H9 (cell line): ENCODE measurements at regions not wholly inside any gene's neighbourhood (a gene's known extent, or its start where the extent isn't known, plus 50 kb on each side); places are given as distances from the start of the nearest gene placed in this dataset.

Experiments used
- DNase-seq: peaks from one replicate; pipeline ENCODE4 v3.0.0-alpha.2; 2017
- H2AFZ ChIP-seq: one replicate; pipeline ENCODE4 v1.6.1; 2013; ENCODE audit warnings: mild to moderate bottlenecking, low read length, control low read depth, moderate library complexity
- H2AK5ac ChIP-seq: 2 replicates; pipeline ENCODE4 v1.6.1; 2013; ENCODE audit warnings: low read length, control low read depth, mixed read lengths; ENCODE audit not compliant: insufficient read length
- H2BK120ac ChIP-seq: one replicate; pipeline ENCODE4 v1.6.1; 2013; ENCODE audit warnings: low read depth, mild to moderate bottlenecking, low read length, control low read depth, inconsistent platforms; ENCODE audit not compliant: poor library complexity, severe bottlenecking
- H2BK12ac ChIP-seq: 2 replicates; pipeline ENCODE4 v1.6.1; 2013; ENCODE audit warnings: low read length, control low read depth, mixed read lengths, low read depth; ENCODE audit not compliant: insufficient read length
- H2BK15ac ChIP-seq: 2 replicates; pipeline ENCODE4 v1.6.1; 2013; ENCODE audit warnings: low read depth, low read length, control low read depth
- H2BK20ac ChIP-seq: one replicate; pipeline ENCODE4 v1.6.1; 2013; ENCODE audit warnings: low read depth, mild to moderate bottlenecking, low read length, control low read depth, inconsistent platforms; ENCODE audit not compliant: poor library complexity, severe bottlenecking
- H2BK5ac ChIP-seq: 2 replicates; pipeline ENCODE4 v1.6.1; 2013; ENCODE audit warnings: low read length, control low read depth, mixed read lengths; ENCODE audit not compliant: insufficient read length
- H3K14ac ChIP-seq: 2 replicates; pipeline ENCODE4 v1.6.1; 2013; ENCODE audit warnings: low read length, control low read depth; ENCODE audit not compliant: insufficient read depth
- H3K18ac ChIP-seq: 2 replicates; pipeline ENCODE4 v1.6.1; 2013; ENCODE audit warnings: low read depth, mild to moderate bottlenecking, mixed read lengths, low read length, control low read depth; ENCODE audit not compliant: insufficient read length
- H3K23ac ChIP-seq: 2 replicates; pipeline ENCODE4 v1.6.1; 2013; ENCODE audit warnings: low read length, control low read depth, mixed read lengths, low read depth; ENCODE audit not compliant: insufficient read length
- H3K23me2 ChIP-seq: 2 replicates; pipeline ENCODE4 v1.6.1; 2013; ENCODE audit warnings: low read depth, mild to moderate bottlenecking, mixed read lengths, low read length, control low read depth; ENCODE audit not compliant: insufficient read length, poor library complexity, severe bottlenecking
- H3K27ac ChIP-seq: 2 replicates; pipeline ENCODE4 v1.5.1; 2013; ENCODE audit warnings: low read length, control low read depth, mixed read lengths, low read depth; ENCODE audit not compliant: insufficient read length
- H3K27me3 ChIP-seq: 2 replicates; pipeline ENCODE4 v1.6.1; 2013; ENCODE audit warnings: low read length, control low read depth, inconsistent platforms; ENCODE audit not compliant: insufficient read depth
- H3K4ac ChIP-seq: 2 replicates; pipeline ENCODE4 v1.6.1; 2013; ENCODE audit warnings: low read depth, mild to moderate bottlenecking, control low read depth, inconsistent platforms, low read length, moderate library complexity
- H3K4me1 ChIP-seq: 2 replicates; pipeline ENCODE4 v1.6.1; 2013; ENCODE audit warnings: low read length, control low read depth, inconsistent platforms; ENCODE audit not compliant: insufficient read depth
- H3K4me2 ChIP-seq: 2 replicates; pipeline ENCODE4 v1.6.1; 2013; ENCODE audit warnings: low read length, control low read depth, mixed read lengths; ENCODE audit not compliant: insufficient read length, insufficient read depth
- H3K56ac ChIP-seq: 2 replicates; pipeline ENCODE4 v1.6.1; 2013; ENCODE audit warnings: low read depth, mild to moderate bottlenecking, mixed read lengths, low read length, control low read depth; ENCODE audit not compliant: insufficient read length
- H3K79me1 ChIP-seq: 2 replicates; pipeline ENCODE4 v1.6.1; 2013; ENCODE audit warnings: low read depth, mild to moderate bottlenecking, moderate library complexity, low read length, control low read depth, inconsistent platforms; ENCODE audit not compliant: insufficient read depth, poor library complexity, severe bottlenecking
- H3K79me2 ChIP-seq: 2 replicates; pipeline ENCODE4 v1.6.1; 2013; ENCODE audit warnings: low read length, control low read depth, inconsistent platforms; ENCODE audit not compliant: insufficient read depth
- H3K9ac ChIP-seq: 2 replicates; pipeline ENCODE4 v1.6.1; 2013; ENCODE audit warnings: low read length, control low read depth, mixed read lengths; ENCODE audit not compliant: insufficient read length; ENCODE audit errors: extremely low read depth
- H3K9me3 ChIP-seq: one replicate; pipeline ENCODE4 v1.6.1; 2013; ENCODE audit warnings: low read depth, low read length, inconsistent platforms; ENCODE audit not compliant: control insufficient read depth
- H3T11ph ChIP-seq: one replicate; pipeline ENCODE4 v1.6.1; 2013; ENCODE audit warnings: mild to moderate bottlenecking, low read length, control low read depth, inconsistent platforms
- H4K20me1 ChIP-seq: one replicate; pipeline ENCODE4 v1.6.1; 2013; ENCODE audit not compliant: control insufficient read depth, insufficient read length, insufficient read depth
- H4K5ac ChIP-seq: 2 replicates; pipeline ENCODE4 v1.6.1; 2013; ENCODE audit warnings: low read depth, mild to moderate bottlenecking, mixed read lengths, low read length, control low read depth; ENCODE audit not compliant: insufficient read length
- H4K8ac ChIP-seq: replicated peaks from 2 replicates; pipeline ENCODE4 v1.6.1; 2013; ENCODE audit warnings: low read length, control low read depth, mixed read lengths, low read depth; ENCODE audit not compliant: insufficient read length
- H4K91ac ChIP-seq: 2 replicates; pipeline ENCODE4 v1.6.1; 2013; ENCODE audit warnings: low read depth, mild to moderate bottlenecking, moderate library complexity, mixed read lengths, low read length, control low read depth; ENCODE audit not compliant: insufficient read length
- H3K27ac Mint-ChIP-seq, 3 experiments: 2 replicates in 2 of 3; 3 replicates in 1 of 3; pipeline ENCODE4 v1.8.0; 2020 to 2021; ENCODE audit warnings: mixed read lengths in 3 of 3, mild to moderate bottlenecking in 1 of 3, moderate library complexity in 1 of 3
- H3K27me3 Mint-ChIP-seq: 2 replicates; pipeline ENCODE4 v1.8.0; 2021; ENCODE audit warnings: low read depth, mild to moderate bottlenecking, moderate library complexity, mixed read lengths
- H3K36me3 Mint-ChIP-seq, 3 experiments: 2 replicates in 2 of 3; 3 replicates in 1 of 3; pipeline ENCODE4 v1.8.0; 2020 to 2021; ENCODE audit warnings: low read depth in 3 of 3, mixed read lengths in 3 of 3; ENCODE audit not compliant: insufficient read depth in 1 of 3
- H3K4me1 Mint-ChIP-seq, 2 experiments: 2 replicates each; pipeline ENCODE4 v1.8.0; 2020; ENCODE audit warnings: mixed read lengths in 2 of 2
- H3K4me3 Mint-ChIP-seq, 2 experiments: 2 replicates in 1 of 2; 3 replicates in 1 of 2; pipeline ENCODE4 v1.8.0; 2020 to 2021; ENCODE audit warnings: mild to moderate bottlenecking in 2 of 2, mixed read lengths in 2 of 2, moderate library complexity in 1 of 2
- H3K9me3 Mint-ChIP-seq, 2 experiments: 2 replicates in 1 of 2; 3 replicates in 1 of 2; pipeline ENCODE4 v1.8.0; 2020; ENCODE audit warnings: mild to moderate bottlenecking in 2 of 2, mixed read lengths in 2 of 2, moderate library complexity in 1 of 2
- CTCF ChIP-seq: fragments of 200-600 bp; sonication (generic); conservative IDR thresholded peaks from 3 replicates; pipeline ENCODE4 v1.8.0; 2021; ENCODE audit warnings: antibody characterized with exemption, mild to moderate bottlenecking
- WGBS: extraction: QIAGEN DNeasy Blood & Tissue Kit; methylation state at CpG from one replicate; pipeline ENCODE4 v1.1.7; 2013; ENCODE audit warnings: missing lambda C conversion rate, low lambda C conversion rate, mixed read lengths; ENCODE audit not compliant: insufficient read length; ENCODE audit errors: extremely low coverage; 5-methylcytosine and 5-hydroxymethylcytosine counted together

GRCh38 chr6:167704396-167704901 lies 122.3 kb upstream of the AFDN start:
- H3K27me3 ChIP-seq = no peaks in the 10 kb centered on the region
- H2BK120ac ChIP-seq = no peak overlapping the region
- no peaks in the 10 kb centered on the region for H3K4me1 ChIP-seq
- Mint-ChIP-seq H3K9me3 (no peaks in the 10 kb centered on the region), H3K27me3 (peaks cover 2% of the 10 kb centered on the region; the same call in 1 of the 2 replicates), H3K36me3 (no peaks in the 10 kb centered on the region), H3K27ac (no peak overlapping the region), H3K4me3 (no peak overlapping the region), H3K4me1 (peaks cover 11 to 15% of the 10 kb centered on the region in 2 experiments)
- H3K18ac ChIP-seq = no peak overlapping the region
- H3K4ac ChIP-seq = no peak overlapping the region
- no peak overlapping the region for H3K27ac ChIP-seq
- H4K20me1 ChIP-seq = no peaks in the 10 kb centered on the region
- H2AFZ ChIP-seq = no peak overlapping the region
- no peak overlapping the region for H2BK12ac ChIP-seq
- H3K56ac ChIP-seq = no peak overlapping the region
- H3K79me1 ChIP-seq = no peaks in the 10 kb centered on the region
- no peak overlapping the region for H3T11ph ChIP-seq
- no peak overlapping the region for H4K91ac ChIP-seq
- DNase-seq = peak; percentile 20
- H3K23me2 ChIP-seq = no peaks in the 10 kb centered on the region
- H2BK20ac ChIP-seq = no peak overlapping the region
- WGBS = no CpG with 5 or more reads among the region's 12 CpGs
- H2BK5ac ChIP-seq = no peak overlapping the region
- no peak overlapping the region for H3K4me2 ChIP-seq
- no peak overlapping the region for H4K5ac ChIP-seq
- no peaks in the 10 kb centered on the region for H3K79me2 ChIP-seq
- H2AK5ac ChIP-seq = no peak overlapping the region
- H3K14ac ChIP-seq = no peak overlapping the region
- H2BK15ac ChIP-seq = no peak overlapping the region
- no peaks in the 10 kb centered on the region for H3K9me3 ChIP-seq
- TF ChIP-seq CTCF = no peak
- no peak overlapping the region for H3K23ac ChIP-seq
- H3K9ac ChIP-seq = no peak overlapping the region
- no peak overlapping the region for H4K8ac ChIP-seq
